ENCODE measurements at regions not wholly inside any gene's neighbourhood (a gene's known extent, or its start where the extent isn't known, plus 50 kb on each side); places are given as distances from the start of the nearest gene placed in this dataset.

DNA sequence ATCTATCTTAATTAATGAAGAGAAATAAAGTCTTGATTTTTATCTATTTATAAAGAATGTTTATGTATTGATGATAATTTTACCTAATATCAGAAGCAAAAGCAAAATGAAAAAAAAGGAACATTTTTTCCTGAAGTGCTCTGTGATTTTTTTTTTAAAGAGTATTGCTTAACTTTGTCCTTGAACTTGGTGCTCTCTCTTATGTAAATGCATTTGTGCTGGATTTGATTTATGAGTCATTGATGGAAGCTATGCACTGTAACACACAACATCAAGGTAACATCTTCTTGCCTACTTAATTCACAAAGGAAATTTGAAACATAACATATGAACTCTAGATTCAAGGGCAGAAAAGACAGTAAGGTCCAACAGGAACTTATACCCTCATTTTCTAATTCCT is 312.9 kb upstream of the CDH19 start:
- H2BK15ac ChIP-seq (ENCODE audit: low read depth, poor library complexity, severe bottlenecking) = no peak overlapping the region
- H2BK120ac ChIP-seq (ENCODE audit: low read depth, low read length) = no peak overlapping the region
- no peak overlapping the region for H3K27ac ChIP-seq (ENCODE audit: low read length, poor library complexity, severe bottlenecking)
- DNase-seq = no peak
- no peak overlapping the region for H2AFZ ChIP-seq (ENCODE audit: low read depth, low read length)
- no peaks in the 10 kb centered on the region for H3K9me3 ChIP-seq (ENCODE audit: control insufficient read depth, low read length)
- no peak overlapping the region for H3K18ac ChIP-seq (ENCODE audit: low read depth in 1 of 2, low read length in 2 of 2)
- no peak overlapping the region for H2AK5ac ChIP-seq (ENCODE audit: low read length, severe bottlenecking)
- no peak overlapping the region for H3K9ac ChIP-seq (ENCODE audit: low read length)
- no peak overlapping the region for H4K91ac ChIP-seq (ENCODE audit: low read length)
- no peaks in the 10 kb centered on the region for H3K79me1 ChIP-seq (replicated peaks; ENCODE audit: low read length, poor library complexity, severe bottlenecking)
- H3K23ac ChIP-seq (ENCODE audit: low read length in 2 of 2) = no peak overlapping the region
- H3K36me3 ChIP-seq (ENCODE audit: control insufficient read depth in 1 of 2, insufficient read depth in 2 of 2, low read depth in 1 of 2, low read length in 2 of 2) = no peaks in the 10 kb centered on the region
- no peak overlapping the region for H2BK12ac ChIP-seq (ENCODE audit: low read length in 2 of 2)
- H3K4ac ChIP-seq (ENCODE audit: low read depth in 1 of 2, low read length in 2 of 2) = no peak overlapping the region
- no peaks in the 10 kb centered on the region for H3K4me1 ChIP-seq (ENCODE audit: control insufficient read depth, insufficient read depth, low read depth, low read length)
- no peak overlapping the region for H3K14ac ChIP-seq (ENCODE audit: low read length in 2 of 2)
- no peak overlapping the region for H3K4me3 ChIP-seq (ENCODE audit: insufficient read depth in 1 of 2, low read depth in 1 of 2, low read length in 2 of 2)
- H2BK5ac ChIP-seq (ENCODE audit: low read depth, low read length, poor library complexity, severe bottlenecking) = no peak overlapping the region
- H3K27me3 ChIP-seq (ENCODE audit: control insufficient read depth in 1 of 2, insufficient read depth in 1 of 2, low read length in 2 of 2) = no peaks in the 10 kb centered on the region
- no peak overlapping the region for H3K4me2 ChIP-seq (ENCODE audit: low read length, poor library complexity, severe bottlenecking)
- H4K8ac ChIP-seq (ENCODE audit: low read length) = no peak overlapping the region

DNA sequence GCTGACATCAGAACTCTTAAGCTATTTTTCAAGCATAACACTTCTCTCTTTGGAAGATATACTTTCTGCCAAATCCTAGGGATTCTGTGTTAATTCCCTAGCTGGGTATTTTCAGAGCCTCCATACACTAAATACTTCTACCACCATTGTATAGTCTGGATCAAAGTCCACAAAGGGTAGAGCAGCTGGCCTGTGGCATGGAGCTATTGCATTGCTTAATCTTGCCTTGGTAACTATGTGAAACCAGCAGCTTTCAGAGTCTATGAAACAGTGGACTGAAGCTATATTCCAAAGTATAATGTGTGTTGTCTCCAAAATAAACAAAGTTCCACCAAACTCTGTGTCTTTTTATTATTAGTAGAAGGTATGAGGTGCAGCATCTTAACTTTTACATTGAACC is 296.9 kb upstream of the CDH19 start:
- Histone ChIP-seq H3K9me3 (ENCODE audit: control insufficient read depth, low read length) (no peaks in the 10 kb centered on the region), H2BK5ac (ENCODE audit: low read depth, low read length, poor library complexity, severe bottlenecking) (no peak overlapping the region), H3K4ac (ENCODE audit: low read depth in 1 of 2, low read length in 2 of 2) (no peak overlapping the region), H3K18ac (ENCODE audit: low read depth in 1 of 2, low read length in 2 of 2) (no peak overlapping the region), H3K4me1 (ENCODE audit: control insufficient read depth, insufficient read depth, low read depth, low read length) (no peaks in the 10 kb centered on the region), H2BK15ac (ENCODE audit: low read depth, poor library complexity, severe bottlenecking) (no peak overlapping the region), H2AK5ac (ENCODE audit: low read length, severe bottlenecking) (no peak overlapping the region), H2AFZ (ENCODE audit: low read depth, low read length) (no peak overlapping the region), H2BK12ac (ENCODE audit: low read length in 2 of 2) (no peak overlapping the region), H3K79me1 (replicated peaks; ENCODE audit: low read length, poor library complexity, severe bottlenecking) (no peaks in the 10 kb centered on the region), H3K4me3 (ENCODE audit: insufficient read depth in 1 of 2, low read depth in 1 of 2, low read length in 2 of 2) (no peak overlapping the region), H3K36me3 (ENCODE audit: control insufficient read depth in 1 of 2, insufficient read depth in 2 of 2, low read depth in 1 of 2, low read length in 2 of 2) (no peaks in the 10 kb centered on the region), H3K23ac (ENCODE audit: low read length in 2 of 2) (no peak overlapping the region), H3K4me2 (ENCODE audit: low read length, poor library complexity, severe bottlenecking) (no peak overlapping the region), H3K9ac (ENCODE audit: low read length) (no peak overlapping the region), H3K14ac (ENCODE audit: low read length in 2 of 2) (no peak overlapping the region), H2BK120ac (ENCODE audit: low read depth, low read length) (no peak overlapping the region), H3K27ac (ENCODE audit: low read length, poor library complexity, severe bottlenecking) (no peak overlapping the region), H4K91ac (ENCODE audit: low read length) (no peak overlapping the region), H3K27me3 (ENCODE audit: control insufficient read depth in 1 of 2, insufficient read depth in 1 of 2, low read length in 2 of 2) (no peaks in the 10 kb centered on the region), H4K8ac (ENCODE audit: low read length) (no peak overlapping the region)
- no peak for DNase-seq

DNA sequence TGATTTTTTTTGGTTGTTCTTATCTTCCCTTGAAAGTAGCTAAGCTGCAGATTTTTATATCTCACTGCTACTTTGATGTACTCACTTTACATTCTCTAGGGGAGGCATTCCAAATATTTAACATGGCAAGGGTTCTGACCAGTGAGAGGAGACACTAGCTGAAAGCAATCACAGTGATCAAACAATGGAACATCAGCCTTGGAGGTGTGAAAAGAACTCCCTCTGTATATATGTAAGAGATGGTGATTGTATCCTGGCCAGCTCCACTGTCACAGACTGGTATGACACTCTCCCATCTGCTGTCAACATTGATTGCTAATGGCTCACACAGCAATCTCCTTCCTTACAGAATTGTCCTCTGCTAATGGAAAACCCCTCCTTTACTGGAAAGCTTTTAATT is 291.7 kb upstream of the CDH19 start:
- Histone ChIP-seq H3K9me3 (ENCODE audit: control insufficient read depth, low read length) (no peaks in the 10 kb centered on the region), H3K14ac (ENCODE audit: low read length in 2 of 2) (no peak overlapping the region), H2BK12ac (ENCODE audit: low read length in 2 of 2) (no peak overlapping the region), H2BK120ac (ENCODE audit: low read depth, low read length) (no peak overlapping the region), H3K4me3 (ENCODE audit: insufficient read depth in 1 of 2, low read depth in 1 of 2, low read length in 2 of 2) (no peak overlapping the region), H3K4ac (ENCODE audit: low read depth in 1 of 2, low read length in 2 of 2) (no peak overlapping the region), H2AK5ac (ENCODE audit: low read length, severe bottlenecking) (no peak overlapping the region), H4K91ac (ENCODE audit: low read length) (no peak overlapping the region), H3K18ac (ENCODE audit: low read depth in 1 of 2, low read length in 2 of 2) (no peak overlapping the region), H3K27ac (ENCODE audit: low read length, poor library complexity, severe bottlenecking) (no peak overlapping the region), H3K23ac (ENCODE audit: low read length in 2 of 2) (no peak overlapping the region), H3K4me2 (ENCODE audit: low read length, poor library complexity, severe bottlenecking) (no peak overlapping the region), H3K79me1 (replicated peaks; ENCODE audit: low read length, poor library complexity, severe bottlenecking) (no peaks in the 10 kb centered on the region), H2BK5ac (ENCODE audit: low read depth, low read length, poor library complexity, severe bottlenecking) (no peak overlapping the region), H2BK15ac (ENCODE audit: low read depth, poor library complexity, severe bottlenecking) (no peak overlapping the region), H3K9ac (ENCODE audit: low read length) (no peak overlapping the region), H4K8ac (ENCODE audit: low read length) (no peak overlapping the region), H3K4me1 (ENCODE audit: control insufficient read depth, insufficient read depth, low read depth, low read length) (no peaks in the 10 kb centered on the region), H3K36me3 (ENCODE audit: control insufficient read depth in 1 of 2, insufficient read depth in 2 of 2, low read depth in 1 of 2, low read length in 2 of 2) (no peaks in the 10 kb centered on the region), H3K27me3 (ENCODE audit: control insufficient read depth in 1 of 2, insufficient read depth in 1 of 2, low read length in 2 of 2) (no peaks in the 10 kb centered on the region), H2AFZ (ENCODE audit: low read depth, low read length) (no peak overlapping the region)
- DNase-seq = no peak

DNA sequence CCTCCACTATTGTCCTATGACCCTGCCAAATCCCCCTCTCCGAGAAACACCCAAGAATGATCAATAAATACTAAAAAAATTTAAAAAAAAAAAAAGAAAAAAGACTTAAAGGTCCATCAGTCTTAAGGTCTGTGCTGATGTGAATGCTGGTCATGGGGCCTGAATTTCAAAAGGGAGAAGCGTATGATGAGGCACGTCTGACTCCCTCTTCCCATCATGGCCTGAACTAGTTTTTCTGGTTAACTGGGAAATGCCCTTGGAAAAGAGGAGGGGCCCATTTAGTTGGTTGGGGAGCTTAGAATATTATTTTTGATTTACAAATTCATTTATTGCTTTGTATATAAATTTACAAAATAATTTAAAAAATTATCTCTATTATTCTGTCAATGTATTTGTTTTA is 291.0 kb upstream of the CDH19 start:
- H4K8ac ChIP-seq (ENCODE audit: low read length) = no peak overlapping the region
- H3K18ac ChIP-seq (ENCODE audit: low read depth in 1 of 2, low read length in 2 of 2) = no peak overlapping the region
- no peaks in the 10 kb centered on the region for H3K27me3 ChIP-seq (ENCODE audit: control insufficient read depth in 1 of 2, insufficient read depth in 1 of 2, low read length in 2 of 2)
- no peak overlapping the region for H2BK15ac ChIP-seq (ENCODE audit: low read depth, poor library complexity, severe bottlenecking)
- no peaks in the 10 kb centered on the region for H3K9me3 ChIP-seq (ENCODE audit: control insufficient read depth, low read length)
- H3K9ac ChIP-seq (ENCODE audit: low read length) = no peak overlapping the region
- no peaks in the 10 kb centered on the region for H3K4me1 ChIP-seq (ENCODE audit: control insufficient read depth, insufficient read depth, low read depth, low read length)
- no peak overlapping the region for H2AK5ac ChIP-seq (ENCODE audit: low read length, severe bottlenecking)
- H3K36me3 ChIP-seq (ENCODE audit: control insufficient read depth in 1 of 2, insufficient read depth in 2 of 2, low read depth in 1 of 2, low read length in 2 of 2) = no peaks in the 10 kb centered on the region
- H3K4me2 ChIP-seq (ENCODE audit: low read length, poor library complexity, severe bottlenecking) = no peak overlapping the region
- no peak for DNase-seq
- no peaks in the 10 kb centered on the region for H3K79me1 ChIP-seq (replicated peaks; ENCODE audit: low read length, poor library complexity, severe bottlenecking)
- 76% methylated on average over 2 of the region's 3 CpGs for WGBS
- H4K91ac ChIP-seq (ENCODE audit: low read length) = no peak overlapping the region
- H3K23ac ChIP-seq (ENCODE audit: low read length in 2 of 2) = no peak overlapping the region
- no peak overlapping the region for H3K4ac ChIP-seq (ENCODE audit: low read depth in 1 of 2, low read length in 2 of 2)
- H3K27ac ChIP-seq (ENCODE audit: low read length, poor library complexity, severe bottlenecking) = no peak overlapping the region
- no peak overlapping the region for H2BK120ac ChIP-seq (ENCODE audit: low read depth, low read length)
- H3K14ac ChIP-seq (ENCODE audit: low read length in 2 of 2) = no peak overlapping the region
- no peak overlapping the region for H2BK12ac ChIP-seq (ENCODE audit: low read length in 2 of 2)
- no peak overlapping the region for H2BK5ac ChIP-seq (ENCODE audit: low read depth, low read length, poor library complexity, severe bottlenecking)
- H2AFZ ChIP-seq (ENCODE audit: low read depth, low read length) = no peak overlapping the region
- no peak overlapping the region for H3K4me3 ChIP-seq (ENCODE audit: insufficient read depth in 1 of 2, low read depth in 1 of 2, low read length in 2 of 2)

All from mesenchymal stem cell (in vitro differentiated cells and primary cell).